Omental fat pad (tissue), 3 donors: ENCODE measurements at regions not wholly inside any gene's neighbourhood (a gene's known extent, or its start where the extent isn't known, plus 50 kb on each side); places are given as distances from the start of the nearest gene placed in this dataset.

Source experiments
- ATAC-seq: fragments of 150-250 bp; one replicate; pipeline ENCODE4 v1.9.1; 2016; ENCODE audit warnings: mild to moderate bottlenecking, moderate library complexity; ENCODE audit not compliant: low FRiP score
- DNase-seq: peaks from one replicate; pipeline ENCODE4 v3.0.0-alpha.2; 2019; ENCODE audit warnings: low spot score
- CTCF ChIP-seq, 3 donors: fragments of 450-650 bp; IDR thresholded peaks; one replicate each; pipeline ENCODE4 v1.5.1; 2016 to 2017; ENCODE audit warnings: antibody characterized with exemption in 3 of 3, mild to moderate bottlenecking in 3 of 3, moderate library complexity in 2 of 3

GRCh38 chr7:9945131-9945530 lies 1028.5 kb upstream of the PHF14 start:
- TF ChIP-seq CTCF (IDR thresholded peaks at IDR 0.05): no peak
- DNase-seq: no peak
- no peak for ATAC-seq

GRCh38 chr7:9945857-9946256 lies 1027.8 kb upstream of the PHF14 start:
- no peak for ATAC-seq
- no peak for TF ChIP-seq CTCF (IDR thresholded peaks at IDR 0.05)

GRCh38 chr7:9955138-9955537 lies 1018.5 kb upstream of the PHF14 start:
- ATAC-seq: no peak
- TF ChIP-seq CTCF (IDR thresholded peaks at IDR 0.05): no peak

More at GRCh38 chr7:9945857-9946256, 1027.8 kb upstream of the PHF14 start:
- DNase-seq: no peak

GRCh38 chr7:9958486-9958885 lies 1015.2 kb upstream of the PHF14 start:
- DNase-seq (no peak), ATAC-seq (no peak)
- TF ChIP-seq CTCF (IDR thresholded peaks at IDR 0.05): no peak

More at GRCh38 chr7:9955138-9955537, 1018.5 kb upstream of the PHF14 start:
- no peak for DNase-seq

- TF ChIP-seq CTCF (IDR thresholded peaks at IDR 0.05): no peak
- ATAC-seq (no peak), DNase-seq (no peak)
Observed at GRCh38 chr7:9960460-9960859, 1013.2 kb upstream of the PHF14 start.

- ATAC-seq: no peak
- DNase-seq: no peak
- TF ChIP-seq CTCF (IDR thresholded peaks at IDR 0.05): no peak
Observed at GRCh38 chr7:9961161-9961922, 1012.3 kb upstream of the PHF14 start.

- no peak for TF ChIP-seq CTCF (IDR thresholded peaks at IDR 0.05)
- ATAC-seq (no peak), DNase-seq (no peak)
Observed at GRCh38 chr7:9962742-9963141, 1010.9 kb upstream of the PHF14 start.
